Suprapubic skin (tissue), 4 donors: ENCODE measurements at regions not wholly inside any gene's neighbourhood (a gene's known extent, or its start where the extent isn't known, plus 50 kb on each side); places are given as distances from the start of the nearest gene placed in this dataset.

Source experiments
- DNase-seq, 2 donors: peaks; one replicate each; pipeline ENCODE4 v3.0.0-alpha.2; 2019; ENCODE audit warnings: low spot score in 2 of 2
- H3K27ac ChIP-seq: fragments of 200-600 bp; sonication (generic); one replicate; pipeline ENCODE4 v1.5.1; 2019
- H3K27me3 ChIP-seq: fragments of 200-600 bp; sonication (generic); one replicate; pipeline ENCODE4 v1.5.1; 2019
- H3K36me3 ChIP-seq: fragments of 200-600 bp; sonication (generic); one replicate; pipeline ENCODE4 v1.5.1; 2019
- H3K4me1 ChIP-seq: fragments of 200-600 bp; sonication (generic); one replicate; pipeline ENCODE4 v1.5.1; 2019
- H3K4me3 ChIP-seq: fragments of 200-600 bp; sonication (generic); one replicate; pipeline ENCODE4 v1.5.1; 2019; ENCODE audit warnings: mild to moderate bottlenecking
- H3K9me3 ChIP-seq: fragments of 200-600 bp; sonication (generic); one replicate; pipeline ENCODE4 v1.5.1; 2019
- EP300 ChIP-seq: sonication (generic); formaldehyde crosslinking; IDR thresholded peaks from one replicate; pipeline ENCODE4 v1.6.1; 2017; ENCODE audit warnings: antibody characterized with exemption
- POLR2A ChIP-seq, 2 donors: fragments of 450-650 bp; IDR thresholded peaks; one replicate each; pipeline ENCODE4 v1.6.1; 2017; ENCODE audit warnings: antibody characterized with exemption in 2 of 2, mild to moderate bottlenecking in 2 of 2, moderate library complexity in 2 of 2
- POLR2AphosphoS5 ChIP-seq, 3 donors: sonication (generic); formaldehyde crosslinking; IDR thresholded peaks; one replicate each; pipeline ENCODE4 v1.6.1; 2017; ENCODE audit warnings: antibody characterized with exemption in 3 of 3
- WGBS: methylation state at CpG from one replicate; pipeline ENCODE4 v1.1.5; 2018; 5-methylcytosine and 5-hydroxymethylcytosine counted together
- TF ChIP-seq, protein P1 (sequence below), 2 donors: fragments of 200-600 bp in 1 of 2; fragments of 450-650 bp in 1 of 2; sonication (generic) in 1 of 2; IDR thresholded peaks; one replicate each; pipeline ENCODE4 v1.5.1; 2016 to 2019; ENCODE audit warnings: antibody characterized with exemption in 2 of 2, mild to moderate bottlenecking in 1 of 2, moderate library complexity in 1 of 2

- Histone ChIP-seq H3K9me3 (no peaks in the 10 kb centered on the region), H3K27me3 (peaks cover 26% of the 10 kb centered on the region), H3K4me1 (no peaks in the 10 kb centered on the region), H3K36me3 (no peaks in the 10 kb centered on the region), H3K4me3 (no peak overlapping the region), H3K27ac (no peak overlapping the region)
- WGBS, result 59% methylated on average over 15 of the region's 15 CpGs
- peak; percentile 40 to 62 for DNase-seq
- no peak for TF ChIP-seq POLR2AphosphoS5 (IDR thresholded peaks at IDR 0.05)
- TF ChIP-seq, protein P1, sequence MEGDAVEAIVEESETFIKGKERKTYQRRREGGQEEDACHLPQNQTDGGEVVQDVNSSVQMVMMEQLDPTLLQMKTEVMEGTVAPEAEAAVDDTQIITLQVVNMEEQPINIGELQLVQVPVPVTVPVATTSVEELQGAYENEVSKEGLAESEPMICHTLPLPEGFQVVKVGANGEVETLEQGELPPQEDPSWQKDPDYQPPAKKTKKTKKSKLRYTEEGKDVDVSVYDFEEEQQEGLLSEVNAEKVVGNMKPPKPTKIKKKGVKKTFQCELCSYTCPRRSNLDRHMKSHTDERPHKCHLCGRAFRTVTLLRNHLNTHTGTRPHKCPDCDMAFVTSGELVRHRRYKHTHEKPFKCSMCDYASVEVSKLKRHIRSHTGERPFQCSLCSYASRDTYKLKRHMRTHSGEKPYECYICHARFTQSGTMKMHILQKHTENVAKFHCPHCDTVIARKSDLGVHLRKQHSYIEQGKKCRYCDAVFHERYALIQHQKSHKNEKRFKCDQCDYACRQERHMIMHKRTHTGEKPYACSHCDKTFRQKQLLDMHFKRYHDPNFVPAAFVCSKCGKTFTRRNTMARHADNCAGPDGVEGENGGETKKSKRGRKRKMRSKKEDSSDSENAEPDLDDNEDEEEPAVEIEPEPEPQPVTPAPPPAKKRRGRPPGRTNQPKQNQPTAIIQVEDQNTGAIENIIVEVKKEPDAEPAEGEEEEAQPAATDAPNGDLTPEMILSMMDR (IDR thresholded peaks at IDR 0.05), result no peak
- TF ChIP-seq EP300, result no peak
- no peak for TF ChIP-seq POLR2A (IDR thresholded peaks at IDR 0.05)
Observed at GRCh38 chr22:49208768-49209252, 618.9 kb downstream of the BRD1 start.

DNA sequence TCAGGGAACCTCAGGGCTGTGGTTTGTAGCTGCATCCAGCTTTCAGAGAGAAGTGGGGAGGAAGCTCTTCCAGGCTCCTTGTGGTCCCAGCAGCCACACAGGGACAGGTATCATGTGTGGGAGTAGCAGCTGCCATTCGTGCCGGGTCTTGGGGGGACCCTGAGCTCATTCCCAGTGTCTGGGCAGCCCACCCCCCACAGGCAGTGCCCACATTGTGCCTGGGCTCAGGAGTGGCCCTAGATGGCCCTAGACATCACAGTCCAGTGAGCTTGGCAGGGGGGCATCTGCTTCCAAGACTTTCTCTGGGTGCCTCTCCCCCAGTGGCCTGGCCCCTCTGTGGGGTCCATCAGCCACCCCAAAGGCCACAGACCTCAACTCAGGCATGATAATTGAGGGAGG is 619.7 kb downstream of the BRD1 start:
- H3K27me3 ChIP-seq, result peaks cover 29% of the 10 kb centered on the region
- 90% methylated on average over 2 of the region's 2 CpGs for WGBS
- H3K27ac ChIP-seq, result no peak overlapping the region
- no peak overlapping the region for H3K4me3 ChIP-seq
- DNase-seq, result peak; percentile 25 to 53
- TF ChIP-seq POLR2AphosphoS5 (IDR thresholded peaks at IDR 0.05) (no peak), EP300 (no peak), POLR2A (IDR thresholded peaks at IDR 0.05) (no peak)
- TF ChIP-seq, protein P1 (IDR thresholded peaks at IDR 0.05), result no peak
- no peaks in the 10 kb centered on the region for H3K9me3 ChIP-seq
- no peaks in the 10 kb centered on the region for H3K36me3 ChIP-seq
- no peaks in the 10 kb centered on the region for H3K4me1 ChIP-seq

DNA sequence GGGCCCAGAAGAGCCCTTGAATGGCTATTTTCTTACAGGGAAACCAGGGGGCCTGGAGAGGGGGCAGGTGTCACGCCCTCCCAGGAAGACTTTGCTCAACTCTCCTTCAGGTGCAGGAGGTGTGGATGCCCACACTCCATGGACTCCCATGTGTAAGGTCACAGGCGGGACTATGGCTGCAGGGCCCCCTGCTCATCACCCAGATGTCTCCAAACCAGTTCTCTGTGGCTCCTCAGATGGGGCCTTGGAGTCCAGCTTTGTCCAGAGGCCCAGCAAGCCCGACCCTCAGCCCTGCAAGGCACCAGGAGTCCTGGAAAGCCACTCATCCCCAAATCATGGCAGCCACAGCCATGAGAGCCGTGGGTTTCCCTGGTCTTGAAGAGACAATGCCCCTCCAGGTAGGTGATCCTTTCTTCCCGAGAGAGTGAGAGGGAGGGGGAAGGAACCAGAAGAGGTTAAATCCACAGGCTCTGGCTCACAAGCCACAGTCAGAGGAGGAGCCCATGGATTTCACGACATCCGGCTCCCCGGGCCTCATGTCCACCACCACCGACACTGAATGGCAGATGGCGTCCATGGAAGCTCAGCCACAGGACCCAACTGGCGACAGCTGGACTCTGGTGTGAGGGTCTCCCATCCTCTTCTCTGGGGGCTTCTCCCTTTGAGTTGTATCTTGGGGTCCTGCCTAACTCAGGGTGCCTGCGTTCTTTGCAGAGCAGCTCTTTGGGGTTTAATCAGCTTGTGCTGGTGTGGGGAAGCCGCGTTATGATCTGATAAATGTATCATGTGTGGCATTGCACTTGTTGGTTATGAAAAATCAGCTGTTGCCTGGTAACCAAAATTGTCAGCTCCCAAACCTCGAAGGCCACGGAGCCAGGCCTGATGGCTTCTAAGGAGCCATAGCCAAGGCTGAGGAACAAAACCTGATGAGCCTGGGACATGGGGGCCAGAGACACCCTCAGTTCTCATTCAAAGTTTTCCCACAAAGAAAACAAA is 620.4 kb downstream of the BRD1 start:
- 75% methylated on average over 15 of the region's 16 CpGs for WGBS
- no peaks in the 10 kb centered on the region for H3K4me1 ChIP-seq
- no peaks in the 10 kb centered on the region for H3K9me3 ChIP-seq
- DNase-seq, result peak; percentile 36 to 72
- TF ChIP-seq EP300, result no peak
- no peak for TF ChIP-seq POLR2AphosphoS5 (IDR thresholded peaks at IDR 0.05)
- TF ChIP-seq, protein P1 (IDR thresholded peaks at IDR 0.05), result no peak
- TF ChIP-seq POLR2A (IDR thresholded peaks at IDR 0.05), result no peak
- H3K27ac ChIP-seq, result no peak overlapping the region
- no peaks in the 10 kb centered on the region for H3K36me3 ChIP-seq
- H3K4me3 ChIP-seq, result no peak overlapping the region
- peaks cover 30% of the 10 kb centered on the region for H3K27me3 ChIP-seq

- no peak for TF ChIP-seq POLR2AphosphoS5 (IDR thresholded peaks at IDR 0.05)
- no peak for TF ChIP-seq POLR2A (IDR thresholded peaks at IDR 0.05)
- TF ChIP-seq, protein P1 (IDR thresholded peaks at IDR 0.05), result no peak
- TF ChIP-seq EP300, result no peak
- Histone ChIP-seq H3K9me3 (no peaks in the 10 kb centered on the region), H3K4me3 (no peak overlapping the region), H3K27me3 (peaks cover 28% of the 10 kb centered on the region), H3K27ac (no peak overlapping the region), H3K4me1 (no peaks in the 10 kb centered on the region), H3K36me3 (no peaks in the 10 kb centered on the region)
- peak; percentile 17 to 29 for DNase-seq
- WGBS, result 89% methylated on average over 12 of the region's 12 CpGs
Observed at GRCh38 chr22:49206281-49206680, 621.4 kb downstream of the BRD1 start.

GRCh38 chr22:49205483-49205800 is 622.2 kb downstream of the BRD1 start:
- TF ChIP-seq POLR2A (IDR thresholded peaks at IDR 0.05) (no peak), POLR2AphosphoS5 (IDR thresholded peaks at IDR 0.05) (no peak), EP300 (no peak)
- TF ChIP-seq, protein P1 (IDR thresholded peaks at IDR 0.05), result no peak
- peak in 1 of 2 donors; percentile 61 for DNase-seq
- no peaks in the 10 kb centered on the region for H3K36me3 ChIP-seq
- H3K4me1 ChIP-seq, result no peaks in the 10 kb centered on the region
- H3K27ac ChIP-seq, result no peak overlapping the region
- H3K9me3 ChIP-seq, result no peaks in the 10 kb centered on the region
- peaks cover 28% of the 10 kb centered on the region for H3K27me3 ChIP-seq
- WGBS, result 76% methylated on average over 2 of the region's 5 CpGs
- no peak overlapping the region for H3K4me3 ChIP-seq
